DND-41 (cell line): ENCODE measurements at regions not wholly inside any gene's neighbourhood (a gene's known extent, or its start where the extent isn't known, plus 50 kb on each side); places are given as distances from the start of the nearest gene placed in this dataset.

Source experiments
- CTCF ChIP-seq: IDR thresholded peaks from 2 replicates; pipeline ENCODE4 v1.5.1; 2012; ENCODE audit warnings: borderline replicate concordance, low read length, moderate library complexity, mild to moderate bottlenecking; ENCODE audit not compliant: poor library complexity, severe bottlenecking; ENCODE audit errors: extremely low read depth
- EZH2 ChIP-seq: IDR thresholded peaks from 3 replicates; pipeline ENCODE4 v1.6.1; 2012; ENCODE audit warnings: borderline replicate concordance, low read depth, mild to moderate bottlenecking, moderate library complexity, low read length, inconsistent platforms; ENCODE audit not compliant: severe bottlenecking

- TF ChIP-seq CTCF (no peak), EZH2 (no peak)
Measured at GRCh38 chr3:166457382-166457781, 620.2 kb upstream of the BCHE start.
